ENCODE measurements at regions not wholly inside any gene's neighbourhood (a gene's known extent, or its start where the extent isn't known, plus 50 kb on each side); places are given as distances from the start of the nearest gene placed in this dataset.

DNA sequence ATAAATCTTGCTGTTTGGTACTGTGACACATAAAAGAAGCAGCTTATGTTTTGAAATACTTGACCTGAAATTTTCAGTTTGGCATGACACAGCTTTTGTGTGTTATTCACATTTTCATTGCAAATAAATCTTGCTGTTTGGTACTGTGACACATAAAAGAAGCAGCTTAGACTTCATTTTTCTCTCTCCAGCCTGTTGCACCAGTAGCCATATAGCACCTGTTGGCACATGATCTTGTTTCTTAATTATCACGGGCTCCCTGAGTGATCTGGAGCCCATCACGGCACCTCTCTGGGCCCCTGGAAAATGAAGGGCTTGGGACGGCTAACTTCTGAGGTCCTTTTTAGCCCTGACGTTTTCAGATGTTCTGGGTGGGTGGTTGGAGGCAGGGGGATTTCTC lies 77.4 kb upstream of the SLCO3A1 start:
- DNase-seq (ENCODE audit: low read depth, low spot score) (no peak), ATAC-seq (no peak)
- H3K79me2 ChIP-seq (ENCODE audit: insufficient read depth, low read length) = no peaks in the 10 kb centered on the region
- intact Hi-C loops (cut with micrococcal nuclease) = no loop called here
- H3K9me2 ChIP-seq (ENCODE audit: insufficient read depth) = no peaks in the 10 kb centered on the region
- H3K4me2 ChIP-seq (ENCODE audit: low read length) = no peak overlapping the region
- BruUV-seq (replicated peaks) = no TSS peak
- no peak overlapping the region for H3K4me3 ChIP-seq (replicated peaks in 1 of 2; ENCODE audit: low read depth in 1 of 2, low read length in 2 of 2)
- H4K20me1 ChIP-seq (ENCODE audit: insufficient read depth) = no peaks in the 10 kb centered on the region
- H2AFZ ChIP-seq (ENCODE audit: low read depth, low read length, poor library complexity, severe bottlenecking) = no peak overlapping the region
- POLR2A ChIA-PET = no interaction called here
- CTCF ChIA-PET = no interaction called here
- H3K36me3 ChIP-seq (ENCODE audit: control insufficient read depth in 1 of 2, insufficient read depth in 2 of 2, low read length in 2 of 2) = no peaks in the 10 kb centered on the region
- no peak overlapping the region for H3K27ac ChIP-seq (ENCODE audit: low read depth, low read length)
- no peaks in the 10 kb centered on the region for H3K9me3 ChIP-seq (ENCODE audit: control insufficient read depth in 1 of 2, insufficient read depth in 1 of 2, low read depth in 1 of 2, low read length in 2 of 2)
- H3K4me1 ChIP-seq (ENCODE audit: control insufficient read depth in 1 of 2, insufficient read depth in 2 of 2, low read length in 2 of 2) = no peaks in the 10 kb centered on the region
- H3K9ac ChIP-seq (ENCODE audit: low read length) = no peak overlapping the region
- RAD21 ChIA-PET (ENCODE audit: low non-redundant PET in 1 of 2, low total read pairs in 2 of 2, uncharacterized antibody in 2 of 2, unreplicated experiment in 2 of 2) = no interaction called here
- TF ChIP-seq, protein P1, sequence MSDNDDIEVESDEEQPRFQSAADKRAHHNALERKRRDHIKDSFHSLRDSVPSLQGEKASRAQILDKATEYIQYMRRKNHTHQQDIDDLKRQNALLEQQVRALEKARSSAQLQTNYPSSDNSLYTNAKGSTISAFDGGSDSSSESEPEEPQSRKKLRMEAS (IDR thresholded peaks at IDR 0.05) = no peak
- TF ChIP-seq, protein P2, sequence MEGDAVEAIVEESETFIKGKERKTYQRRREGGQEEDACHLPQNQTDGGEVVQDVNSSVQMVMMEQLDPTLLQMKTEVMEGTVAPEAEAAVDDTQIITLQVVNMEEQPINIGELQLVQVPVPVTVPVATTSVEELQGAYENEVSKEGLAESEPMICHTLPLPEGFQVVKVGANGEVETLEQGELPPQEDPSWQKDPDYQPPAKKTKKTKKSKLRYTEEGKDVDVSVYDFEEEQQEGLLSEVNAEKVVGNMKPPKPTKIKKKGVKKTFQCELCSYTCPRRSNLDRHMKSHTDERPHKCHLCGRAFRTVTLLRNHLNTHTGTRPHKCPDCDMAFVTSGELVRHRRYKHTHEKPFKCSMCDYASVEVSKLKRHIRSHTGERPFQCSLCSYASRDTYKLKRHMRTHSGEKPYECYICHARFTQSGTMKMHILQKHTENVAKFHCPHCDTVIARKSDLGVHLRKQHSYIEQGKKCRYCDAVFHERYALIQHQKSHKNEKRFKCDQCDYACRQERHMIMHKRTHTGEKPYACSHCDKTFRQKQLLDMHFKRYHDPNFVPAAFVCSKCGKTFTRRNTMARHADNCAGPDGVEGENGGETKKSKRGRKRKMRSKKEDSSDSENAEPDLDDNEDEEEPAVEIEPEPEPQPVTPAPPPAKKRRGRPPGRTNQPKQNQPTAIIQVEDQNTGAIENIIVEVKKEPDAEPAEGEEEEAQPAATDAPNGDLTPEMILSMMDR (IDR thresholded peaks at IDR 0.05 in 2 of 3, conservative IDR thresholded peaks at IDR 0.05 in 1 of 3; ENCODE audit: borderline replicate concordance in 1 of 3, insufficient read depth in 1 of 3, low read depth in 2 of 3, low read length in 2 of 3) = no peak
- TF ChIP-seq RAD21 (IDR thresholded peaks at IDR 0.05; ENCODE audit: low read depth) (no peak), EZH2phosphoT487 (IDR thresholded peaks at IDR 0.05; ENCODE audit: borderline replicate concordance) (no peak), FOSL1 (IDR thresholded peaks at IDR 0.05; ENCODE audit: low read depth) (no peak), ELF1 (IDR thresholded peaks at IDR 0.05; ENCODE audit: borderline replicate concordance, low read depth) (no peak), CBX3 (IDR thresholded peaks at IDR 0.05; ENCODE audit: low read depth) (no peak), ZNF274 (IDR thresholded peaks at IDR 0.05; ENCODE audit: low read depth, low read length) (no peak), CEBPB (IDR thresholded peaks at IDR 0.05; ENCODE audit: low read depth) (no peak), ZFX (IDR thresholded peaks at IDR 0.05) (no peak), SP1 (IDR thresholded peaks at IDR 0.05; ENCODE audit: low read depth) (no peak), EZH2 (IDR thresholded peaks at IDR 0.05) (no peak), POLR2AphosphoS5 (IDR thresholded peaks at IDR 0.05; ENCODE audit: low read depth, low read length) (no peak), EGR1 (IDR thresholded peaks at IDR 0.05; ENCODE audit: low read depth) (no peak), SIN3A (IDR thresholded peaks at IDR 0.05; ENCODE audit: low read depth) (no peak)
- TF ChIP-seq, protein P3, sequence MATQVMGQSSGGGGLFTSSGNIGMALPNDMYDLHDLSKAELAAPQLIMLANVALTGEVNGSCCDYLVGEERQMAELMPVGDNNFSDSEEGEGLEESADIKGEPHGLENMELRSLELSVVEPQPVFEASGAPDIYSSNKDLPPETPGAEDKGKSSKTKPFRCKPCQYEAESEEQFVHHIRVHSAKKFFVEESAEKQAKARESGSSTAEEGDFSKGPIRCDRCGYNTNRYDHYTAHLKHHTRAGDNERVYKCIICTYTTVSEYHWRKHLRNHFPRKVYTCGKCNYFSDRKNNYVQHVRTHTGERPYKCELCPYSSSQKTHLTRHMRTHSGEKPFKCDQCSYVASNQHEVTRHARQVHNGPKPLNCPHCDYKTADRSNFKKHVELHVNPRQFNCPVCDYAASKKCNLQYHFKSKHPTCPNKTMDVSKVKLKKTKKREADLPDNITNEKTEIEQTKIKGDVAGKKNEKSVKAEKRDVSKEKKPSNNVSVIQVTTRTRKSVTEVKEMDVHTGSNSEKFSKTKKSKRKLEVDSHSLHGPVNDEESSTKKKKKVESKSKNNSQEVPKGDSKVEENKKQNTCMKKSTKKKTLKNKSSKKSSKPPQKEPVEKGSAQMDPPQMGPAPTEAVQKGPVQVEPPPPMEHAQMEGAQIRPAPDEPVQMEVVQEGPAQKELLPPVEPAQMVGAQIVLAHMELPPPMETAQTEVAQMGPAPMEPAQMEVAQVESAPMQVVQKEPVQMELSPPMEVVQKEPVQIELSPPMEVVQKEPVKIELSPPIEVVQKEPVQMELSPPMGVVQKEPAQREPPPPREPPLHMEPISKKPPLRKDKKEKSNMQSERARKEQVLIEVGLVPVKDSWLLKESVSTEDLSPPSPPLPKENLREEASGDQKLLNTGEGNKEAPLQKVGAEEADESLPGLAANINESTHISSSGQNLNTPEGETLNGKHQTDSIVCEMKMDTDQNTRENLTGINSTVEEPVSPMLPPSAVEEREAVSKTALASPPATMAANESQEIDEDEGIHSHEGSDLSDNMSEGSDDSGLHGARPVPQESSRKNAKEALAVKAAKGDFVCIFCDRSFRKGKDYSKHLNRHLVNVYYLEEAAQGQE (IDR thresholded peaks at IDR 0.05; ENCODE audit: low read depth) = no peak
- TF ChIP-seq, protein P4, sequence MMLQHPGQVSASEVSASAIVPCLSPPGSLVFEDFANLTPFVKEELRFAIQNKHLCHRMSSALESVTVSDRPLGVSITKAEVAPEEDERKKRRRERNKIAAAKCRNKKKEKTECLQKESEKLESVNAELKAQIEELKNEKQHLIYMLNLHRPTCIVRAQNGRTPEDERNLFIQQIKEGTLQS (IDR thresholded peaks at IDR 0.05) = no peak
- H3K27me3 ChIP-seq (ENCODE audit: insufficient read depth, low read length) = peaks cover 37% of the 10 kb centered on the region; the same call in 1 of the 2 replicates

All from HCT116 (cell line).